ENCODE measurements at regions not wholly inside any gene's neighbourhood (a gene's known extent, or its start where the extent isn't known, plus 50 kb on each side); places are given as distances from the start of the nearest gene placed in this dataset.
"Not testable (repeated sequence)": the region's sequence is repeated elsewhere in the genome, so short reads cannot be mapped to it uniquely, and the experiment has no call there.

GRCh38 chr11:16536513-16536912 is 180.2 kb upstream of the SOX6 start:
- peaks cover 7% of the 10 kb centered on the region for H3K9me3 ChIP-seq
- intact Hi-C loops (cut with DNase I): no loop called here
- no peaks in the 10 kb centered on the region for H3K27me3 ChIP-seq (ENCODE audit: insufficient read depth in 3 of 3, low read length in 2 of 3)
- no peak overlapping the region for H3K4me3 ChIP-seq
- peaks cover 30% of the 10 kb centered on the region for H3K4me1 ChIP-seq
- H3K27ac ChIP-seq: no peak overlapping the region
- ATAC-seq (no peak), DNase-seq (no peak)
- TF ChIP-seq, protein P1, sequence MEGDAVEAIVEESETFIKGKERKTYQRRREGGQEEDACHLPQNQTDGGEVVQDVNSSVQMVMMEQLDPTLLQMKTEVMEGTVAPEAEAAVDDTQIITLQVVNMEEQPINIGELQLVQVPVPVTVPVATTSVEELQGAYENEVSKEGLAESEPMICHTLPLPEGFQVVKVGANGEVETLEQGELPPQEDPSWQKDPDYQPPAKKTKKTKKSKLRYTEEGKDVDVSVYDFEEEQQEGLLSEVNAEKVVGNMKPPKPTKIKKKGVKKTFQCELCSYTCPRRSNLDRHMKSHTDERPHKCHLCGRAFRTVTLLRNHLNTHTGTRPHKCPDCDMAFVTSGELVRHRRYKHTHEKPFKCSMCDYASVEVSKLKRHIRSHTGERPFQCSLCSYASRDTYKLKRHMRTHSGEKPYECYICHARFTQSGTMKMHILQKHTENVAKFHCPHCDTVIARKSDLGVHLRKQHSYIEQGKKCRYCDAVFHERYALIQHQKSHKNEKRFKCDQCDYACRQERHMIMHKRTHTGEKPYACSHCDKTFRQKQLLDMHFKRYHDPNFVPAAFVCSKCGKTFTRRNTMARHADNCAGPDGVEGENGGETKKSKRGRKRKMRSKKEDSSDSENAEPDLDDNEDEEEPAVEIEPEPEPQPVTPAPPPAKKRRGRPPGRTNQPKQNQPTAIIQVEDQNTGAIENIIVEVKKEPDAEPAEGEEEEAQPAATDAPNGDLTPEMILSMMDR (IDR thresholded peaks at IDR 0.05): no peak
- WGBS, 3 donors: 96 to 98% (median 96%) methylated on average over 9 of the region's 9 CpGs
- H3K36me3 ChIP-seq (ENCODE audit: insufficient read depth in 1 of 2, low read depth in 1 of 2): no peaks in the 10 kb centered on the region

GRCh38 chr11:16528639-16529038 is 172.3 kb upstream of the SOX6 start:
- H3K27ac ChIP-seq: peak overlapping the region; percentile 61
- TF ChIP-seq, protein P1 (IDR thresholded peaks at IDR 0.05): no peak
- DNase-seq (no peak), ATAC-seq (peak in 3 of 4 donors; percentile 35 to 68 (median 65))
- 18 to 57% (median 23%) methylated on average over 1 of the region's 1 CpG for WGBS, 3 donors
- no peaks in the 10 kb centered on the region for H3K36me3 ChIP-seq (ENCODE audit: insufficient read depth in 1 of 2, low read depth in 1 of 2)
- H3K4me1 ChIP-seq: peaks cover 62% of the 10 kb centered on the region
- H3K27me3 ChIP-seq (ENCODE audit: insufficient read depth in 3 of 3, low read length in 2 of 3): no peaks in the 10 kb centered on the region
- no peaks in the 10 kb centered on the region for H3K9me3 ChIP-seq
- intact Hi-C loops (cut with DNase I): no loop called here
- peak overlapping the region; percentile 25 for H3K4me3 ChIP-seq

DNA sequence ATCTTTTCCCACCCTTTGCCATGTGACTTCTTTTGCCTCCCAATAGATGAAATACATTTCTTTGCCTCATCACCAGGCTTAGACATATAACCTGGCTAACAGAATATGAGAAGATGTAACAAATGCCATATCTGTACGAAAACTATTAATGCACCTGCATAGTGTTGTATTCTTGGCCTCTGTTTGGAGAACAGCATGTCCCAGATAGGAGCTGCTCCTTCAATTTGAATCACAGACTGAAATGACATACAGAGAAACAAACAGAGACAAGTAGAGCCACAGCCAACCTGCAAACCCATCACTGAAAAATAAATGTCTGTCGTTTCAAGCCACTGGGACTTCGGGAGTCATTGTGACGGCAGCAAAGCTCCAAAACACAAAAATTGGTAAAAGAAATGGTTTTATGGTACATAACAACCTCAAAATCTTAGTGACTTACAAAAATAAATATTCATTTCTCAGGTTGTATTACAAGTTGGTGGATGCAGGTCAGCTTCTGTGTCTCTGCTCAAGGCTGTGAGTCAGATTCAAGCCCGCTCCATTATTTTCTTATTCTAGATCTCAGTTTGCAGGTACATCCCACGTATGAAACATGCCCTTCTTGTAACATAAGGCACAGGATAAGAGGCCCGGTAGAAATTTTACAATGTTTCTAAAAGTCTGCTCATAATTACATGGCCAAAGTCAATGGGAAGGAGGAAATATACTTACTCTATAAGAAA is 171.3 kb upstream of the SOX6 start:
- DNase-seq: no peak
- H3K9me3 ChIP-seq: no peaks in the 10 kb centered on the region
- ATAC-seq: peak; percentile 51 to 89 (median 70)
- peak overlapping the region; percentile 0 for H3K4me3 ChIP-seq
- H3K4me1 ChIP-seq: peaks cover 56% of the 10 kb centered on the region
- WGBS, 3 donors: 47 to 76% (median 55%) methylated on average over 7 of the region's 7 CpGs
- peak overlapping the region; percentile 61 for H3K27ac ChIP-seq
- intact Hi-C loops (cut with DNase I): no loop called here
- no peaks in the 10 kb centered on the region for H3K36me3 ChIP-seq (ENCODE audit: insufficient read depth in 1 of 2, low read depth in 1 of 2)
- H3K27me3 ChIP-seq (ENCODE audit: insufficient read depth in 3 of 3, low read length in 2 of 3): no peaks in the 10 kb centered on the region
- TF ChIP-seq, protein P1 (IDR thresholded peaks at IDR 0.05): no peak

DNA sequence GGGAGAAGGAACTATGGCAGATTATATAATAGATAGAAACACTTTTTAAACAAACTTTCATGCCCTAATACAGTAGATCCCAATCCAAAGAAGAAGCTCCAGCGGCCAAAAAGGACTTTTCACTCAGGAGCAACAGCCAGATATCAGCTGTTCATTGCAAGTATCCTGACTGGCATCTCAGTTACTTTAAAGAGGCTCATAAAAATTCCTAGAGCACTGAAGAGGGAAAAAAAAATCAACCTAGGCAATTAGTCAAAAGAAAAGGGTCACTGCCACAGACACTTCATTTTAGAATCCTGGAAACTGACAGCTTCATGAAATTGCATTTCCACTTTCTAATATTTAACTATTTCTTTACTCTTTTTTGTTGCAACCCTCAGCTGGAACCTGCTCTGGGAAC is 170.6 kb upstream of the SOX6 start:
- Histone ChIP-seq H3K4me1 (peaks cover 52% of the 10 kb centered on the region), H3K4me3 (peak overlapping the region; percentile 0), H3K36me3 (ENCODE audit: insufficient read depth in 1 of 2, low read depth in 1 of 2) (no peaks in the 10 kb centered on the region), H3K27ac (peak overlapping the region; percentile 61), H3K9me3 (no peaks in the 10 kb centered on the region), H3K27me3 (ENCODE audit: insufficient read depth in 3 of 3, low read length in 2 of 3) (no peaks in the 10 kb centered on the region)
- intact Hi-C loops (cut with DNase I): no loop called here
- DNase-seq (no peak), ATAC-seq (peak in 3 of 4 donors; percentile 43 to 58 (median 44))
- TF ChIP-seq, protein P1 (IDR thresholded peaks at IDR 0.05): no peak
- WGBS, 3 donors: 33 to 53% (median 44%) methylated on average over 1 of the region's 1 CpG

GRCh38 chr11:16520713-16521112 is 164.4 kb upstream of the SOX6 start:
- H3K4me3 ChIP-seq; H3K27ac ChIP-seq; H3K36me3 ChIP-seq (ENCODE audit: insufficient read depth in 1 of 2, low read depth in 1 of 2); DNase-seq; ATAC-seq; H3K27me3 ChIP-seq (ENCODE audit: insufficient read depth in 3 of 3, low read length in 2 of 3); H3K9me3 ChIP-seq; H3K4me1 ChIP-seq; intact Hi-C loops (cut with DNase I): not testable (repeated sequence)
- 94% methylated on average over 11 of the region's 11 CpGs for WGBS, 3 donors
